HK-2 (cell line): ENCODE measurements at regions not wholly inside any gene's neighbourhood (a gene's known extent, or its start where the extent isn't known, plus 50 kb on each side); places are given as distances from the start of the nearest gene placed in this dataset.
"Not testable (repeated sequence)": the region's sequence is repeated elsewhere in the genome, so short reads cannot be mapped to it uniquely, and the experiment has no call there.

ENCODE experiments used
- DNase-seq: peaks from one replicate; pipeline ENCODE4 v3.0.0-alpha.2; 2018; ENCODE audit not compliant: unreplicated experiment

- no peak for DNase-seq
These were observed 421.7 kb upstream of the TYRP1 start for GRCh38 chr9:12271421-12271891.

- no peak for DNase-seq
These were observed 420.6 kb upstream of the TYRP1 start for GRCh38 chr9:12272471-12273120.

DNA sequence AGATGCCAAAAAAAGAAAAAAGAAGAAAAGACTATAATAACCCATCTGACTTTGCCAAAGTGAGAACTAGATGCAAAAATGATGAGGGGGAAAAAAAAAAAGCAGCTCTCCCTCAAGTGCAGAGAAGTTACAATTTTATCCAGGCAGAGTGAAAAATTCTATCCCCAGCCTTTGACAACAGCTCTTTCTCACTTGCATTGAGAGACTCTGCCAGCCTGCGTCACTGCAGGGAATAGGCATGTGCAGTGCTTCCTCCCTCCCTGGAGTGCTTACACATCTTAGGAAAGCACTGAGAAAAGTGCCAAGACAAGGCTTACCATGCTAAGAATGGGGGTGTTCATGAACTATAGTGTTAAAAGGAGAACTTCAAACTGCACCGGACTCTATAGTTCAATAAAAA, 418.6 kb upstream of the TYRP1 start:
- no peak for DNase-seq

DNA sequence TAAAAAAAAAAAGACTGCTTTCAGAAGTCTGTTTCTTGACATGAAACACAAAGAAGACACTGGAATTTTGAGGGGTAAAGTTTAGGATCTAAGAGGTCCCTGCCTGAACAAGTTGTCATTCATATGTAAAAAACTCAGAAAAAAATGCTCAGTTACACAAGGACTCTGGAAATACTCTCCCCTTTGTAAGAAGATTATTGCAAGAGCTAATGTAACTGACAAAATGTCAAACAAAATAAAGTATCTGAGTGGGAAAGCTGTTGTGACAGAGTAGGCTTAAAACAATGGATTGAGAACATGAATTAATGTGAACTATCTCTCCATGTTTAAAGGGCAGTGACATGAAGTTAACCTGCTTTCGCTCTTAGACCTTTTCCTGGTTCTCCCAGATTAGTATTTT, 416.7 kb upstream of the TYRP1 start:
- no peak for DNase-seq

DNA sequence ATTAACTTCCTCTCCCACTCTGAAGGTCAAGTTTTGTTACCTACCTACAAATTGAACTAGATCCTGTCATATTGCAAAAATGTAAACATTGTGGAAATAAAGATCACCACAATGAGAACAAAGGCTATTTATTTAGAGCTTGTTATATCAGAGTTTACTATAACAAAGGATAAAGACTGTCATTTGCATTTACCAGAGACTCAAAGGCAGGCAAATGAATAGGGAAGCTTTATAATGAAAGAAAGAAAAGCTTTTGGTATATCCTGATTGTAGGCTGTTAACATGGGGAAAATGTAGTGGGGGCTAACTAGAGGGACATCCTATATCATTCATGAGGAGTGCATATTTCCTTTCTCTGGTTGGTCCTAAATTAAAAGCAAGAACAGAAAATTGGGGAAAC, 403.5 kb upstream of the TYRP1 start:
- DNase-seq, result no peak

- DNase-seq, result no peak
These were observed 402.9 kb upstream of the TYRP1 start for GRCh38 chr9:12290166-12290869.

DNA sequence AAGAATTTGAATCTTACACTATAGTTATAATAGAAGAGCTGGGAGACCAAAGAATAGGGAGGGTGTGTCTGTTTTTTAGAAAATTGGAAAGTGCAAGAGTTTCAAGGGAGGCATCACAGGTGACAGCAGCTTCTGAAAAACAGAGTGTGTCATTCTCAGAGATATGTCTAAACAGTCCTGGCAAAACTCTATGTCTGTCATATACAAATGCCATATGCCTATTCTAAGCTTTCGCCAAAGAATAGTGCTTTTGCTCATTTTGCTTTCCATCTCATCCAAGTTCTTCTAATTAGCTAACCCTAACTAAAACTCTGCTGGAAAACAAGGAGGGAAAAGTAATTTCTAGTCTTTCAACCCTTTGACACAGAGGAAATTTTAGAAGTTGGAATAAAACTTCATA, 388.0 kb upstream of the TYRP1 start:
- DNase-seq, result no peak

DNA sequence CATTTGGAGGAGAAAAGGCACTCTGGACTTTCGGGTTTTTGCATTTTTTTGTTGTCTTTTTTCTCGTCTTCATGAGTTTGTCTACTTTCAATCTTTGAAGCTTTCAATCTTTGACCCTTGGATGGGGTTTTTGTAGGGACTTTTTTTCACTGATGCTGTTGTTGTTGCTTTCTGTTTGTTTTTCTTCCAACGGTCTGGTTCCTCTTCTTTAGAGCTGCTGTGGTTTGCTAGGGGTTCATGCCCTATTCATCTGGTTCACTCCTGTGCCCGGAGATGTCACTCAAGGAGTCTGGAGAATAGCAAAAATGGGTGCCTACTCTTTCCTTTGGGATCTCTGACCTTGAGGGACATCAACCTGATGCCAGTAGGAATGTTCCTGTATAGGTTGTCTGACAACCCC, 378.6 kb upstream of the TYRP1 start:
- no peak for DNase-seq

- no peak for DNase-seq
These were observed 374.2 kb upstream of the TYRP1 start for GRCh38 chr9:12318732-12319685.

DNA sequence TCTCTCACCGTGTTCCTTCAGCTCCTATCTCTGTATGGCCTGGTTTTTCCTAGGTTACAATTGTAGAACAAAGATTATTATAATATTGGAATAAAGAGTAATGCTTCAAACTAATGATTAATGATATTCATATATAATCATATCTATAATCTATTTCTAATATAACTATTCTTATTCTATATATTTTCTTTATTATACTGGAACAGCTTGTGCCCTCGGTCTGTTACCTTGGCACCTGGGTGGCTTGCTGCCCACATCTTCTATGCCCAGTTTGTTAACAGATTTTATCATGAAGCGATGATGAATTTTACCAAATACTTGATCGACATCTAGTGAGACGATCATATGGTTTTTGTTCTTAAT, 363.6 kb upstream of the TYRP1 start:
- no peak for DNase-seq

- DNase-seq, result not testable (repeated sequence)
These were observed 359.2 kb upstream of the TYRP1 start for GRCh38 chr9:12333966-12334365.

DNA sequence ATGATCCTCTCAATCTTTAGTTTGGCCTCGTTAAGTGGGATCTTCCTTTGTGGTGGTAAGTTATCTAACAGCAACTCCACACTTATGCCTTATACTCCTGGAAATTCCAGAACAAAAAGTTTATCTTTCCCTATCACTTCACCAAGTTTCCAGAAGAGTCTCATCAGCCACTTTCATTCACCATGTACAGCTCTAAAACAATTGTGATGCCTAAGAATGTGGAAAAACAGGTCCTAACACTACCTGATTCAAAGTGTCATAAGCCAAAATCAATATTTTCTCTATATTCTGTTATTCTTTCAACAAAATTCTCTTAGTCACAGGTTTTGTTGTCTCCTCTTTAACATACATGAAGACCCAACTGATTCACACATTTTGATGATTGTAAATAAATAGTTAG, 342.4 kb upstream of the TYRP1 start:
- DNase-seq, result no peak

DNA sequence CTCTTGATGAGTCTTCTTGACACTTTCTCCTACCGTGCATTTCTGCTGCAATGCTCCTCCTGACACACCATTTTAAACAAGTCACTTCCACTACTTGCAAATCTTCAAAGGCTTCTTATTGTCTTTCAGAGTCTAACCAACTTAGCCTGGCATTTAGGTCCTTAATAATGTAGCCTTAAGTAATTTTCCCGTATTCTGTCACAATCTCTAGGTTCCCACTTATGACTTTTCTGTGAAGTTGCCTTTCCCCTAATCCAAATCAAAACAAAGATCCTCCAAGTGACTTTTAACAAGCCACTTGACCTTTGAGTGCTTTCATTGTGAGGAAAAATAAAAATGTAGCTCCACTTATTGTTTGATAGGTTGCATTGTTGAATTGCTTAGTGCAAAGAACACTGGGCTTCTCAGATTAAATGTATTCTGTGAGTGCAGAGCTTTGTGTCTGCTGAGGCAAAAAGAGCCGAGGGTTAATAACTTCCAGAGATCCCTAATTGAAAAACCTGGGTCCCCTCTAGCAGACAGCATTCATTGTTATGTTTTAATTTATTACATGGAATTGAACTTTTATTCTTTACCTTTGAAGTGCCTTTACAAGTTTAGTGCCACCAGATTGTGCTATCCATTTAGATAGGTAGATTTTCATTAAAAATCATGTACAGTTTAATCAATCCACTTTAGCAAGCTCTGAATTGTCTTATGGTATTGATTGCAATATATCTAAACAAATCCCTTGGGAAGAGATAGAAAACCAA, 341.7 kb upstream of the TYRP1 start:
- DNase-seq, result no peak

DNA sequence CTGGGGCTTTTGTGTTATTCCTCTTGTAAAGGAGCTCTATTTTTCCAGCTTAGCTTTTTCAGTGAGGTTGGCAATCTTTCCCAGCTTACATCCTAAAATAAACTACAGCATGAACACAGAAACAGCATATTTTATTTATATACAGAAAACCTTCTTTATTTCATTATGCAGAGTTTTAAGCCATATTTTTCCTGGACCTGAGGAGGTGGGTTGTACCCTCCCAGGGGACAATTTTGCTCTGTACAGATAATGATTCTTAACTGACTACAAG, 341.2 kb upstream of the TYRP1 start:
- no peak for DNase-seq

- DNase-seq, result no peak
These were observed 329.7 kb upstream of the TYRP1 start for GRCh38 chr9:12363439-12363838.

DNA sequence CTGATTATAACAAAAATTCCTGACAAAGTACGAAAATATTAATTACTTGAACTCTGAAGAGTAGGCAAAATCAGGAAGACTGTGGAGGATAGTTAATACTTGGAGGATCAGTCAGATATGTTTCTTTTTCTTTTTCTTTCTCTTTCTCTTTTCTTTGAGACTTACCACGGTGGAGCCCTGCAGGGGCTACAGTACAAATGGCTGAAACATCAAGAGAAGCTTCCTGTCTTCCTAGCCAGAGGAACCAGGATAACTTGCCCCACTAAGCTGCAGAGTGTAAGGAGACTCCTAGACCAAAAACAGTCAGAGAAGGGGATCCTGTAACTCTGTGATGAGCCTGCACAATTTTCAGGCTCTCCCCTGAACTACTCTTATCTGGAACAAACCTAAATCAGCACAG, 324.6 kb upstream of the TYRP1 start:
- no peak for DNase-seq

DNA sequence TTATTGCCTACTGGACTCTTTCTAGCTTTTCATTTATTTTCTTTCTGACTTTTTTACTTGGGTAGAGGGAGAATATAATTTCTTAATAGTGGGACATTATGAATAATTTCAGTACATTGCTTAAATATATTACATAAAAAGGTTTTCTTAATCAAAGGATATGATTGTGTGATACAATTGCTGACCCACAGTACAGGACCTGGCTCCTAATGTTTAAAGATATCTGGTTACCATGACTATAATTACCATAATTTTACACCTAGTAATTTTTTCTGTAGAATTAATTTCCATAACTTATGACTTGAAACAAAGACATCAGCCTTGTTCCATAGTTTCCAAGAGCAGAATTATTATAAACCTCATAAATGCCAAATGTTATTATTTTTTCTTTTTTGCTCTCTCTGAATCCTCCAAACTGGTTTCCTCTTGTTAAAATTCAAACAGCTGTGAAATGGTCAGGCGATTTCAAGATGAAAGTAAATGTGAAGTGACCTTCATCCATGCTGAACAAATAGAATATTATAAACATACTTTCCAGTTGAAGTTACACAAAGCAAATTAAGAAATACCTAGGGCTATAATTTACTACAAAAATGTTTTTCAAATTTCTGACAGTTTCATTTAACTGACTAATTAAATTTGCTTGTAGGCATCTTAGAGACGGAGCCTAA, 301.2 kb upstream of the TYRP1 start:
- no peak for DNase-seq

DNA sequence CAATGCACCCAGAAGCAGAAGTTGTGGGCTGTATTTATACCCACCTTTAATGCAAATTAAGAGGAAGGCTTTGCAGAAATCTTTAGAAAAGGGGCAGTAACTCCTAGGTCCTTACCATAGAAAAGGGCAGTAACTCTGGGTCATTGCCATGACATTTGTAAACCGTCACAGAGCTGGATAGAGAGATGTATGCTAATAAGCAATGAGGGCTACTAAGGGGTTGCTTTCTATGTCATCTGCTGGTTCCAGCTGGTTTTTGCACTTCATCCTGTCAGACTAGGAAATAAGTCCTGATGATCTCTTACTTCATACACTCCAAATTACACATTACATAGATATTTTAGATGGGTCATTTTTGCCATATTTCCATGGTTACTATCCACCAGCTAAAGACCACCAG, 299.1 kb upstream of the TYRP1 start:
- DNase-seq, result no peak

DNA sequence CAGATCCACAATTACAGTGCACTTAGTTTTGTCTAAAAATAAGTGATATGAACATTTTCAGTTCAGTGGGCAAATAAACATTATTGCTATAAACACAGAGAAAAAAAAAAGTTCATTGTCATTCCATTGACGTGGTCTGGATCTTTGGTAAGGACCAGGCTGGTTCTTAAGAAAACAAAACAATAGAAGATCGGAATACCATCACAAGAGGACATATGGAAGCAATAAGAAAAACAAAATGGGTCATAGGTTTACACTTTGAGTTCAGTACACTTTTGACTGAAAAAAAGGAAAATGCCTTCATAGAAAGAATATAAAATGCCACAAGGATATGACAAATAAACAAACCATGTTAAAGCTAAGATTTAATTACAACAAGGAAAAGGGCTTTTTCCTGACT, 289.5 kb upstream of the TYRP1 start:
- DNase-seq, result no peak

- DNase-seq, result no peak
These were observed 279.2 kb upstream of the TYRP1 start for GRCh38 chr9:12413986-12414385.

DNA sequence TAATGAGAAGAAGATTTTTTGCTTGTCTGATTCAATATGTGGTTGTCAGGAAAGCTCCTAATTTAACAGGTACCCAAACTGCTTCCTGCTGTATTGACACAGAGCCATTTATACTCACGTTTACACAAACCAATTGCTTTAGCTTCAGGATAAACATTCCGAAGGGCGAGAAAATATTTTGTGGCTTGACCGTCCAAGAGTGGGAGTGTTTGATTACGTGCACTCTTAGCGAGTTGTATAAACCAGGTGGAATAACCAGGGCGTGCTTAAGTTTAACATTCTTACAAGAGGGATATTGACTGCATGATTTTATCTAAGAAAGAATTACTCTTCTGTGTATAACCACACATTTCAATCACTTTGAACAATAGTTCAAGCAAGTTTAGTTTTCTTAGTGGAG, 278.7 kb upstream of the TYRP1 start:
- DNase-seq, result no peak

DNA sequence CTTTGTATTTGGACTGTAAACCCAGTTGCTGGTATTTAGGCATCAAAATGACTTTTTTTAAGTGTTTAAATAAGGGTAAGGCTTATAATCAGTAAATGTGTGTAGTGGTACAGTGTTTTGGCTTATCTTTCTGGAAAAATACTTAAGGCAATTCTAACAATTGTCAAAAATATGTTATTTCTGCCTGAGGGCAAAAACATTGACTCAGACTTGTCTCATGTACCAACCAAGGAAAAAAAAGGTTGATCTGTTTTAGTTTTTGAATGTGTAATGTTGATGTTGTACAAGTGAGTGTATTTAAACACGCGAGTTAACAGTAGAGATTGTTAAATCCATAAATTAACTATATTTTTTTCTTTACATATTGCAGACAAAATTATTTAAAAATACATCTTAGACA, 277.8 kb upstream of the TYRP1 start:
- DNase-seq, result no peak
